Right ventricle myocardium inferior (tissue), 1 donor: ENCODE measurements at regions not wholly inside any gene's neighbourhood (a gene's known extent, or its start where the extent isn't known, plus 50 kb on each side); places are given as distances from the start of the nearest gene placed in this dataset.
"Not testable (repeated sequence)": the region's sequence is repeated elsewhere in the genome, so short reads cannot be mapped to it uniquely, and the experiment has no call there.

Experiments used
- ATAC-seq: fragments of 200-7000 bp; cut with Tn5 transposase; one replicate; pipeline ENCODE4 v1.9.1; 2020; ENCODE audit warnings: mild to moderate bottlenecking, moderate library complexity
- DNase-seq: peaks from one replicate; pipeline ENCODE4 v3.0.0; 2021; ENCODE audit errors: missing footprints
- intact Hi-C: fragments of 100-400 bp; cut with DNase I; formaldehyde crosslinking; loops from one replicate; pipeline ENCODE4 v1.11.0; 2022
- donor health status: DM: no; HTN: yes; CAD: no; lungs with severe emphysema.

DNA sequence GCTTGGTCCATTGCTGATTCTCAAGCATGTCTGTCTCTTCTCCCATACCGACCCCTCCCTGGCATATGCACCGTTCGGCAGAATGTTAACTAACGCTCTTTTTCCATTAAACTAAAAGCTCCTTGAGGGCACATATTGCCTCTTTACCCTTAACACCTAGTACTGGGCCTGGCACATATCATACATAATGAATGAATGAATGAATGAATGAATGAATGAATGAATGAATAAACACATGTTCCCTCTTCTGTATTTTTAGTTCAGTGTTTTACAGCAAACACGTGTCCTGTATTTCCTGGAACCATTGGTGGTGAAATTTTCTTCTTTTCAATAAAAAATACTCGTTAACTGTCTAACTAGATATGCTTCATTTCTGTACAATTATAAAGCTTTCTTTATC is 174.4 kb upstream of the DTNBP1 start:
- ATAC-seq: no peak
- intact Hi-C loops: no loop called here
- DNase-seq: no peak

DNA sequence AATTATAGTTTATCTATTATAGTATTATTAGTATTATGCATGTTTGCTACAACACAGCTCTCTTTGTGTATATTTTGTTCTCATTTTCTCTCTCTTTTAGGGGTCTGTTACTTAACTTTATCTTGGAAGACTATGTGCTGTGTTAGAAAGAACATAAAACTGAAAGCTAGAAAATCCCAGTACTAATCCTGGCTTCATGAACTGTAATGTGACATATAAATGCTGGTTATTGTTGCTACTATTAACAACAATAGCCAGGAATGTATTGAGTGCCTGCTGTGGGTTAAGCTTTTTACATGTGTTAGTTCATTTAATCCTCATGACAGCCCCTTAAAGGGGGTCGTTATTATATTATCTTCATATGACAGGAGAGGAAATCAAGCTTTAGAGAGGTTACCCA is 170.0 kb upstream of the DTNBP1 start:
- intact Hi-C loops: no loop called here
- no peak for ATAC-seq

DNA sequence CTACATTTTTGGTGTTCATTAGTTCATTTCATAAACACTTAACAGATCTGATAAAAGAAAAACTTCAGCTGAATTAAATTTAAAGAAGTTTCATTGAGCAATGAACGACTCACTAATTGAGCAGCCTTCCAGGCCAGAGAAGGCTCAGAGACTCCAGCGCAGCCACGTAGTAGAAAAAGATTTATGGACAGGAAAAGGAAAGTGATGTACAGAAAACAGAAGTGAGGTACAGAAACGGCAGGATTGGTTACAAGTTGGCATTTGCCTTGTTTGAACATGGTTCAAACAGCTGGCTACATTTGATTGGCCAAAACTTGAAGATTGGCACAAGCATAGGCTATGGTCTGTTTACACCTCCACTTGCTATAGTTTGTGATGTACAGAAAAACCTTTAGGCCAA is 166.3 kb upstream of the DTNBP1 start:
- ATAC-seq: no peak
- no peak for DNase-seq
- intact Hi-C loops: no loop called here

More for the DNA sequence above, 170.0 kb upstream of the DTNBP1 start:
- DNase-seq: no peak

- peak; percentile 61 for ATAC-seq
Measured at GRCh38 chr6:15827496-15828255, 164.8 kb upstream of the DTNBP1 start.

GRCh38 chr6:15826814-15827318 is 164.0 kb upstream of the DTNBP1 start:
- no peak for DNase-seq
- ATAC-seq: no peak
- intact Hi-C loops: no loop called here

More at GRCh38 chr6:15827496-15828255, 164.8 kb upstream of the DTNBP1 start:
- no peak for DNase-seq
- intact Hi-C loops: no loop called here

DNA sequence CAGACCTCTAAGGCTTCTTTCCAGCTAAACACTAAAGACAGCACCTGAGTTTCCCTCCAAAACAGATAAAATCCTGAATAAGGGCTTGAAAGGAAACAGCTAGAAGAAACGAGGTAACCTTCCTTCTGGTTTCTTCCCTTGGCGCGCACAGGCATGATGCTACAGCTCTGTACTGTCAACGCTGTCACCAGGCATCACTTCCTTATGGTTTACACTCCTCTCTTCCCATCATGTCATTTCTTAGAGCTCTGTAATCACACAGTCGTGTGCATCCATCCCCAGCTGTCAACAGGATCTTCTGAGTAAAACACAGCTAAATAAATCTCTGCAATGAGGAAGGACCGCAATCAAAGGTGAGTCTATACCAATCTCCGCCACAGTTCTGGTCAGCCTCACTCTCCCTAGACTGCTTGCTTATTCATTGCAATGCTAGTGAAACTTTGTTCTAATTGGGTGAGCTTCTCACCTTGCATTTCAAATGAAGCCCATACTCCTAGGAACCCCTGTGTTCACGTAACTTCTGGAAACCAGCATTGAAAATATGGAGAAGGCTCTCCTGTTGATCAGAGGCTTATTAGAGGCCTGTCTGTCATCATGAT is 162.6 kb upstream of the DTNBP1 start:
- intact Hi-C loops: no loop called here
- DNase-seq (no peak), ATAC-seq (no peak)

GRCh38 chr6:15824811-15825210 is 162.0 kb upstream of the DTNBP1 start:
- ATAC-seq: no peak
- no peak for DNase-seq
- intact Hi-C loops: no loop called here

DNA sequence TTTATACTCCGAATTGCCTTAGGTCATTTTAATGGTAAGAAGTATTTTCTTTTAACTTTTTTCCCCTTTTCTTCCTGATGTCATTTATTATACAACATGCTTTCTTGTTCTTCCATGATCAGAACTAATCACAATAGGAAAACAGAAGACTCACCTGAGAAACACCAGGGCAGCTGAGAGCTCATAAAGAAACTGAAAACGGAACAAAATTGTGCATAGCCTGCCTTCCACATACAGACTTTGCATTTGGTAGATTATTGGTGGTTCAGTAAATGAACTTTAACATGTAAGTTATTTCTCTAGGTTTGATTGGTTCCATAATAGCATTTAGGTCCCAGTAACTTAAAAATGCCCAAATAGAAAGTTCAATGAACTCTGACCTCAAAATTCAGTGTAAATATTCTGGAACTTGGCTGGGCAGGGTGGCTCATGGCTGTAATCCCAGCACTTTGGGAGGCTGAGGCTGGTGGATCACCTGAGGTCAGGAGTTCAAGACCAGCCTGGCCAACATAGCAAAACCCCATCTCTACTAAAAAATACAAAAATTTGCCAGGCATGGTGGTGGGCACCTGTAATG is 161.1 kb upstream of the DTNBP1 start:
- ATAC-seq (no peak), DNase-seq (no peak)
- intact Hi-C loops: no loop called here

- intact Hi-C loops: no loop called here
- no peak for DNase-seq
- no peak for ATAC-seq
Measured at GRCh38 chr6:15822835-15823234, 160.0 kb upstream of the DTNBP1 start.

DNA sequence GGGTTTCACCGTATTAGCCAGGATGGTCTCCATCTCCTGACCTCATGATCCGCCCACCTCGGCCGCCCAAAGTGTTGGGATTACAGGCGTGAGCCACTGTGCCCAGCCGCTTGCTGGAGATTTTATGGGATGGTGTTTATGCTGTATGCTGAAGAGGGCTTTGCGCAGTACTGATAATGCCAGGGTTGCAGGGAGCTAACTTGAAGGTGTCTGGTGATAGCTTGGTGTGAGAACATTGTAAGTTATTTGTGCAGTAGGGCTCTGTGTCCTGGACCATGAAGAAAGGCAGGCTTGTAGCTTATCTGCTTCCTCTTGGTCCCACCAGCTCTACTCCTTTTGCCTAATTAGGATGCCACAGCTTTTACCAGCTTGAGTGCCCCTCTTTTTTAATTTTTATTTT is 157.0 kb upstream of the DTNBP1 start:
- DNase-seq: no peak
- ATAC-seq: no peak
- intact Hi-C loops: no loop called here

GRCh38 chr6:15819226-15819625 is 156.4 kb upstream of the DTNBP1 start:
- intact Hi-C loops: no loop called here
- ATAC-seq (no peak), DNase-seq (no peak)

DNA sequence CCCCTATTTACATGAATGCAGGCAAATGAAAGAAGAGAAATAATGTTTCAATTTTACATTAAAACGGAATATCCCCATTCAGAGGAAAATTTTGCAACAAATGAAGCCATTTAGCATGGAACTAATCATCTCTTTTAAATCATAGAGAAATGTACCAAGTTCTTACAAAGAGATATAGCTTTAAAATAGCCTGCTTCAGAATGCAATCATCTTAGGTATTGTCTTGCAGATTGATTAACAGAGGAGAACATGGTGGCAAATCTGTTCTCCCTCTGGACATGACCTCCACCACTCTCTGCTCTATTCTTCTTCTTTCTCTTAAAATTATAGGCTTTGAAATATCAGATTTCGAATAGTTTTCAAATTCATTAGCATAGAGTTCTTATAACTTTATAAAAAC is 155.7 kb upstream of the DTNBP1 start:
- no peak for ATAC-seq
- intact Hi-C loops: no loop called here
- DNase-seq: no peak

- no peak for ATAC-seq
- intact Hi-C loops: no loop called here
Measured at GRCh38 chr6:15818044-15818443, 155.2 kb upstream of the DTNBP1 start.

DNA sequence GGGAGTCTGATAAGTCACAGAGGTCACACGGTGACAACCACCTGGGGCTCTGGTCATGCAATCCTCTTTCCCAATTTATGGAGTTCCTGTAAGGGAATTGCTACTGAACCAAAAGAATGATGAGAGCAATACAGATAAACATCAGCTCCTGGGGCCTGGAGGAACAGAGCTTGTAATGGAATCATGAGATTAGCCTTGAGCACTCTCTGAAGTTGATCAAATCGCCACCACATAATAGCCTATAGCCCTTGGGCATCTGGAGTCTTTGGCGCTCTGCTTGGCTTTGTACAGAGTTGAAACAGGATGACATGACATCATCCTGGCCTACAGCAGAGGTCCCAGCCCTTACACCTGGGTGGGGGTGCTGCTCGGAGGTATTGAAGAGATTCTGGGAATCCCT is 154.3 kb upstream of the DTNBP1 start:
- intact Hi-C loops: no loop called here
- ATAC-seq (no peak), DNase-seq (no peak)

More at GRCh38 chr6:15818044-15818443, 155.2 kb upstream of the DTNBP1 start:
- no peak for DNase-seq

DNA sequence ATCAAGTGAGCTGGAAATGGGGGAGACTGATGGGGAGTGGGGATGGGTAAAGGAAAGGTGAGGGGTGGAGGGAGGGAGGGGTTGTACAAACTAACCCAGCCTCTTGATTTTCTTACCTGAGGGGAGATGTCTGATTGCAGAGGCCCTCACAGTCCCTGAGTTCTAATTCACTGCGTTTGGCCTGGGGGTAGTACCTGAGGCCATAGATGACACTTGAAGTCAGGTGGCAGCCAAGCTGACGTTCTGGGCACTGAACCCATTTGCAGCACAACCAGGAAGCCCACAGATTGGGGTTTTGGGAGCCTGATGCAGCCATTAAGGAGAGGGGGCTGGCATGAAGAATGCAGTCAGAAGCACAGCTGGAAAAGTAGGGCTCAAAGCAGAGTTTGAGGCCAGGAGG is 153.8 kb upstream of the DTNBP1 start:
- intact Hi-C loops: no loop called here
- no peak for ATAC-seq

DNA sequence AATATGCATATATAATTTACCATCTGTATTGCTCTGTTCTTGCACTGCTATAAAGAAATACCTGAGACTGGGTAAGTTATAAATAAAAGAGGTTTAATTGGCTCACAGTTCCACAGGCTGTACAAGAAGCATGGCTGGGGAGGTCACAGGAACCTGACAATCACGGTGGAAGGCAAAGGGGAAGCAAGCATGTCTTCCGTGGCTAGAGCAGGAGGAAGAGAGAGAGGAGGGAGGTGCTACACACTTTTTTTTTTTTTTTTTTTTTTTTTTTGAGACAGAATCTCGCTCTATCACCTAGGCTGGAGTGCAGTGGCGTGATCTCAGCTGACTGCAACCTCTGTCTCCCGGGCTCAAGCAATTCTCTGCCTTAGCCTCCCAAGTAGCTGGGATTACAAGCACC is 150.9 kb upstream of the DTNBP1 start:
- intact Hi-C loops, ATAC-seq, DNase-seq: not testable (repeated sequence)

More for the DNA sequence above, 153.8 kb upstream of the DTNBP1 start:
- no peak for DNase-seq

DNA sequence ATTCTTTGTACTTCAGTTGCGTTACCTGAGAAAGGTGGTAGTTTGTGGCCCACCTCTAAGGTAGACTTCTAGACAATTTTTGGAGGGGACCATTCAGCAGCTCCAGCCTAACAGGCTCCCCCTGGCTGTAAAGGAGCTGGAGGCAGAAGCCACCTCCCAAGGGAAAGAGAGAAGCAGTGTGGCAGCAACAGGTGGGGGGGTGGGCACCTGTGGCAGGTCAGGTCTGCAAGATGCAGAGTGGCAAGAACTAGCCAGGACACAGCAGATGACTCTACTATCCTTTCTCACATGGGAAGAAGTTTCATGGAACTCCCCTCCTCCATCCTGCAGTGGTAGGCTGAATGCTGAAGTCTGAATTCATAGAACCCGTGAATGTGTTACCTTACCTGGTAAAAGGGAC is 148.3 kb upstream of the DTNBP1 start:
- DNase-seq: no peak
- ATAC-seq: no peak
- intact Hi-C loops: no loop called here

GRCh38 chr6:15810618-15811017 is 147.8 kb upstream of the DTNBP1 start:
- ATAC-seq: no peak
- intact Hi-C loops: no loop called here
- DNase-seq: no peak

DNA sequence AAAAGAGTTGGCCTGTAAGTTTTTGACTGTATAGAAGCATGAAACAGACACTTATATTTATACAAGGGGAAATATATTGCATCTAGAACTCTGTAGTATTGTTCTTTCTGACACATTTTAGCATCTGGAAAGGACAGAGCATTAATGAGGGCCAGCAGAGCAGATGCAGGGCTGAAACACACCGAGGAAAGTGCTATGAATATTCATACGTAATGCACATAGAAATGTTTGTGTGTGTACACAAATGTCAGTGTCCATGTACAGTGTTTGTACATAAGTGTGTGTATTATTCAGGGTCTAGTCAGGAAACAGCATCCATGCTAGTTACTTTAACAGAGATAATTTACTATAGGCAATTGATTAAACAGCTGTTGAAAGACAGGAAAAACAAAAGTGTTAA is 146.5 kb upstream of the DTNBP1 start:
- no peak for ATAC-seq
- no peak for DNase-seq
- intact Hi-C loops: no loop called here
